GM18519 (cell line): ENCODE measurements at regions not wholly inside any gene's neighbourhood (a gene's known extent, or its start where the extent isn't known, plus 50 kb on each side); places are given as distances from the start of the nearest gene placed in this dataset.
"Not testable (repeated sequence)": the region's sequence is repeated elsewhere in the genome, so short reads cannot be mapped to it uniquely, and the experiment has no call there.

Source experiments
- ATAC-seq: cut with Tn5 transposase; IDR thresholded peaks from one replicate; pipeline ENCODE4 v1.9.1; 2021; ENCODE audit warnings: mild to moderate bottlenecking, moderate library complexity; ENCODE audit not compliant: unreplicated experiment, low FRiP score

DNA sequence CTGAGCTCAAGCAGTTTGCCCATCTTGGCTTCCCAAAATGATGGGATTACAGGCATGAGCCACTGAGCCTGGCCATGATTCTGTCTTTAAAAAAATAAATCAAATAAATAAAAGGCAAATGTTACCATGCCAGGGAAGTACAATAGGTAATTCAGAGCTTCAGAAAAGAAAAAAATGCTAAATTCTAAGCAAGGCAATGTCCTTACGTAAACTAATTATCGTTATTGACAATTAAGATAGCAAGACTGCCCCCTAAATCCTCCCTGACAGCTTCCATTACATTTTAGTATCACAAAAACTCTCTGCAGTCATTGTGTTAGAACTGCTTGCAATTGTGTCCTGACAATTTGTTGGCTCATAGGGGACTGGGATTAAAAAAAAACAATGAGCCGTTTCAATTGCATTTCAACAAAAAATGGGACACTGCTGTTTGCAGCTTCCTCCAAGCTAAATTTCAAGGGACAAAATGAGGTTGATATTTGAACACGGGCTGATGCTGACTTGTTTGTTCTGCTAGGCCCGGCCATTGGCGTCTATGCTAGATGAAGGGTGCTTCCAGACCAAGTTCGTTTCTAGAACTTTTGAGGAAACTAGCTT is 88.9 kb downstream of the MOGAT1 start:
- ATAC-seq, result no peak

DNA sequence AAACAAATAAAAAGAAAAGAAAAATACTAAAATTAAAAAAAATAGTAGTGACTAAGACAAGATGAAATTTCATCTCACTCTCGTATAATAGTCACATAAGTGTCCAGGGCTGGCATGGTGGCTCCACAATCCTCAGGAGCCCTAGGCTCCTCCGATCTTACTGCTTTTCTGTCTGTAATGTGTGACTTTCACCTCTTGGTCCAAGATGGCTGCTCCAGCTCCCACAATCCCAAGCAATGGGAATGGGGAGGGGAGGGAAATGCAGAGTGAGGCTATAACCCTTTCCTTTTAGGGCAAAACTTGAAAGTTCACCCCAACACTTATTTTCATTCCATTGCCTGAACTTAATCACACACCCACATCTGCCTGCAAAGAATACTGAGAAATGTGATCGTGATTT is 90.4 kb downstream of the MOGAT1 start:
- ATAC-seq, result no peak

DNA sequence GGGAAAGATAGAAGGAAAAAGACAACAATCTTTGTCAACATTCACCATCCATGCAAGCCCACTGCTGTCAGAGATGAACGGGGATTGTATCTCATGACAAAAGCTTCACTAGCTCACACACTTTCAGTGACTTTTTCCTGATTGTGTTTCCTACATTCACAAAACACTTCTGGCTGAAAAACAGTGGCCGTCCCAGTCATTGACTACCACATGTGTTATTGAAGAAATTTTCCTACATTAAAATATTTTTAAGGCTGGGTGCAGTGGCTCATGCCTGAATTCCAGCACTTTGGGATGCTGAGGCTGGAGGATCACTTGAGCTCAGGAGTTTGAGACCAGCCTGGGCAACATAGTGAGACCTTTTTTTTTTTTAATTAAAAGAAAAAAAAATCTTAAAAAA is 90.9 kb downstream of the MOGAT1 start:
- ATAC-seq, result no peak

DNA sequence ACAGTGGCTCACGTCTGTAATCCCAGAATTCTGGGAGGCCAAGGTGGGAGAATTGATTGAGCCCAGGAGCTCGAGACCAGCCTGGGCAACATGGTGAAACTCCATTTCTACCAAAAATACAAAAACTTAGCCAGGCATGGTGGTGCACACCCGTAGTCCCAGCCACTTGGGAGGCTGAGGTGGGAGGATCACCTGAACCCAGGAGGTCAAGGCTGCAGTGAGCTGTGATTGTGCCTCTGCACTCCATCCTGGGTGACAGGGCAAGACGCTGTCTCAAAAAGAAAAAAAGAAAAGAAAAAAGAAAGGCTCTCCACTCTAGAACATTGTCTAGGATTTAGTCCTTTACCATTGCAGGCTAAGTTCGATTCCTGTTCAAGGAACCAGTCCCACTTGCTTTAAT is 94.4 kb downstream of the MOGAT1 start:
- ATAC-seq, result not testable (repeated sequence)

DNA sequence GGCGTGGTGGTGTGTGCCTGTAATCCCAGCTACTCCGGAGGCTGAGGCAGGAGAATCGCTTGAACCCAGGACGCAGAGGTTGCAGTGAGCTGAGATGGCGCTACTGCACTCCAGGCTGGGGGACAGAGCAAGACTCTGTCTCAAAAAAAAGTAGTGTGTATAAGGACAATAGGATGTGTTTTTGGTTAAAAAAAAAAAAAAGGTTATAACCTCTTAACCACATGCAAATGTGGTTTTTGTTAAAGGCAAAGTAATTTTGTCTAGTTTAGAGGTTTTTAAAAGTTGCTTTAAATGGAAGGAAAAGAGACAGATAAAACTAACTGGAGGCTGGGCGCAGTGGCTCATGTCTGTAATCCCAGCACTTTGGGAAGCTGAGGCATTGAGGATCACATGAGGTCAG is 92.8 kb upstream of the ACSL3 start:
- ATAC-seq, result not testable (repeated sequence)

DNA sequence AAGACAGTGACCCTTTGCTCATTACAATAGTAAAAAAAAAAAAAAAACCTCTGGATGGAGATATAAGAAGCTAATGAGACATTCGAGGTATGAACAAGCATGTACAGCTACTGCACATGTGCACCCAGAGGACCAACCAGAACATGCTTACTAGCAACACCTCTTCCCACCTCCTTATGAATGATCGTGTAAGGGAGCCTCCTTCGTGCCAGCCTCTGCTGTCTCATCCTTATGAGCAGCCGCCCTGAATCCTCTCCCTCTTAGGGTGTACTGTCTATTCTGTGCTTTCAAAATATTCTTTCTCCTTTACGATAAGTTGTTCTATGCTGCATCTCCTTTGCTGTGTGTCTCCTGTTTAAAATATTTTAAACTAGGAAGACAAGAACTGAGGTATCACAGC is 91.4 kb upstream of the ACSL3 start:
- no peak for ATAC-seq

DNA sequence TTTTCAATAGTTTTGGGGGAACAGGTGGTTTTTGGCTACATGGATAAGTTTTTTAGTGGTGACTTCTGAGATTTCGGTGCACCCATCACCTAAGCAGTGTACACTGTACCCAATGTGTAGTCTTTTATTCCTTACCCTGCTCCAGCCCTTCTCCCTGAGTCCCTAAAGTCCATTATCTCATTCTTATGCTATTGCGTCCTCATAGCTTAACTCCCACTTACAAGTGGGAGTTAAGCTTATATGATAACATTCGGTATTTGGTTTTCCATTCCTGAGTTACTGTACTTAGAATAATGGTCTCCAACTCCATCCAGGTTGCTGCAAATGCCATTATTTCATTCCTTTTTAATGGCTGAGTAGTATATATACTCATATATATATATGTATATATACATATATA is 90.9 kb upstream of the ACSL3 start:
- no peak for ATAC-seq

DNA sequence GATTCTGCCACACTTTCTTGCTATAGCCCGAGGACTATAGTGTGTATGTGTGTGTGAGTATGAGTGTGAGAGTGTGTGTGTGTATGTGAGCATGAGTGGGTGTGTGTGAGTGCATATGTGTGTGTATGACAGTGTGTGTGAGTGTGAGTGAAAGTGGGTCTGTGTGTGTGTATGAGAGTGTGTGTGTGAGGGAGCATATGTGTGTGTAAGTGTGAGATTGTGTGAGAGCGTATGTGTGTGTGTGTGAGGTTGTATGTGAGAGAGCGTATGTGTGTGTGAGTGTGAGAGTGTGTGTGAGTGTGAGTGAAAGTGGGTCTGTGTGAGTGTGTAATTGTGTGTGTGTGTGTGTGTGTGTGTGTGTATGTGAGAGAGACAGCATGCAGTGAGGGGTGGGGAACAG is 89.0 kb upstream of the ACSL3 start:
- no peak for ATAC-seq

DNA sequence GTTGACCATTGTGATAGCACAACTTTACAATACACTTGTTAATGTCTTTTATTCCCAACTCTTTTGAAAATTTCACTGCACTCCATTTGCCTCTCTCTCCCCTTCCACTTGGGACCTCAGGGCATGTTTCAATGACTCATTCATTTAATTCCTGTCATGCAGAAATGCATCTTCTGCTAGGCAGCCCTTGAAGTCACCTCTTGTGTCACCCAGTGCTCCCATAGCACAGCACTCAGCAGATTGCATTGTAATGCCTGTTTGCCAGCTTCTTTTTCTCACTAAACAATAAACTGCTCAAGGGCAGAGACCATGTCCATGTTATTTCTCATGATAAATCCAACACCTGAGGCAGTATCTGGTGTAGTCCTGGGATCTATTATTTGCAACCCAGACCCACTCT is 85.9 kb upstream of the ACSL3 start:
- no peak for ATAC-seq

DNA sequence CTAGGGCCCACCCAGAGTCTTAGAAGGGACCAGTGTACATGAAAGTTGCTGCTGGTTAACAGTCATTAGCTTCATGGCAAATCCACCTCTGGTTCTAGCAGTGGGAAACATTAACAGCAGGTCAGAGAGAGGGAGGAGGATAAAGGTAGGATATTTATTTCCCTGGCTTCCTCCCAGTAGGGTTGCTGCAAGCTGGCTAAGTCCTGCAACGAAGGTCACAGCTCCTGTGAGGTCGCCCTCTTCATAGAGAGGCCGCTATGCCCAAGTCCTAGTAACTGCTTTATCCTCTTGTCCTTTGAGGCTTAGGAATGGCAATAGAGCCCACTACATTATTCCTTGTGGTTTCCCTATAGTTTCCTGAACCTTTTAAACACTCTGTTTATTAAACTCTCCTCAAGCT is 84.0 kb upstream of the ACSL3 start:
- no peak for ATAC-seq

DNA sequence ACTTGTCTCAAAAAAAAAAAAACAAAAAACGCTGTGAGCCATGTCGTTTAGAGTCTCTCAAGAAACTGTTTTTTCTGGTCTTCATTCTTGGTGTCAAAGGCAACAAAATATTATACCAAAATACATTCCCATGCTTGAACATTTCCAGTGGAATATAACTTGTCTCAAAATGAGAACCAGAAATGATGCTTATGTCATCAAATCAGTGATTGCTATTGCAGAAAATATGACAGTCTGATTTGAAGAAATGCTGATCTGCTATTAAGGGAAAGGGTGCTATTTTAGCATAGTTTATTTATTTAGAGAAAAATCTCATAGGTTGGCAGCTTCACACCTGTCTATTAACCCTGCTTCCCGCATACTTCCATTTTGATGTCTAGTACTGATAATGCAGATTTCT is 82.4 kb upstream of the ACSL3 start:
- no peak for ATAC-seq

DNA sequence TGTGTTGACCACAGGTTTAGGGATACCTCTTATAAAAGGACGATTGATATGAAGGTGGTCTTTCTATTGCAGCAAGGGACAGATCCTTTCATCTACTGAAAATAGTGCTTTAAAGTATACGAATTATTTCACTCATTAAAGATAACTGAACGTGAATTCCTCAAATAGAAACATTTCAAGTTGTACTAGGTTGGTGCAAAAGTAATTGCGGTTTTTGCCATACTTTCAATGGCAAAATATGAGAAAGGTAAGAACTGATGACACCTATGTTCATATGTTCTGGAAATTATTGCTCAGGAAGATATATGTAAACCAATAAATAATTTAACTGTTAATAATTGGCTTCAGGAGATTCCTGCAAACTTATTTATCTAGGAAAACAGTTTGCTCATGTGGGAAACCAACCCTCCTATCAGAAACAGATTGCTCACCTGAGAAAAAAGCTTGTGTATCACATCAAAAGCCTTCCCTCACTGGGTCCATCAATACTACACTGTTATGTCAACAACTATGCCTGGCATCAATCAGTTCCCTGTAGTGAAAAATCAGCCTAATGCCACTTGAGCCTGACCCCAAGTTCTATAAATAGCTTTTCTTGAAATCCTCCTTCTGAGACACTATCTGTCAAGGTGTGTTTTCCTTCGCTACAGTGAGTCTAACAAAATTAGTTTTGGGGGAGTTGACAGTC is 81.5 kb upstream of the ACSL3 start:
- no peak for ATAC-seq

DNA sequence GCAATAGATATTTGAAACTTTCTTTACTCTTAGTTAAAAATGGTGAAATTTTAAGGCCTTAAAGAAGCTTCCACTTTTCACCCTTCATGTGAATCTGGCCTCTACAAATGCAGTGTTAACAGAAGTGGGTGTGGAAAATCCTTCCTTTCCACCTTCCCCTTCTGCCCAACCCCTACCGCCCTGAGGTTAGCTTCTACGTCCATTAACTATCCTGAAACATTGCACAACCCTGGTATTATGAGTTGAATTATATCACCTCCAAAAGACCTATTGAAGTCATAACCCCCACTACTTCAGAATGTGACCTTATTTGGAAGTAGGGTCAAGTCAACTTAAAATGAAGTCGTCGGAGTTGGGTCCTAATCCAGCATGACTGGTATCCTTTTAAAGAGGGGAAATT is 80.8 kb upstream of the ACSL3 start:
- no peak for ATAC-seq

DNA sequence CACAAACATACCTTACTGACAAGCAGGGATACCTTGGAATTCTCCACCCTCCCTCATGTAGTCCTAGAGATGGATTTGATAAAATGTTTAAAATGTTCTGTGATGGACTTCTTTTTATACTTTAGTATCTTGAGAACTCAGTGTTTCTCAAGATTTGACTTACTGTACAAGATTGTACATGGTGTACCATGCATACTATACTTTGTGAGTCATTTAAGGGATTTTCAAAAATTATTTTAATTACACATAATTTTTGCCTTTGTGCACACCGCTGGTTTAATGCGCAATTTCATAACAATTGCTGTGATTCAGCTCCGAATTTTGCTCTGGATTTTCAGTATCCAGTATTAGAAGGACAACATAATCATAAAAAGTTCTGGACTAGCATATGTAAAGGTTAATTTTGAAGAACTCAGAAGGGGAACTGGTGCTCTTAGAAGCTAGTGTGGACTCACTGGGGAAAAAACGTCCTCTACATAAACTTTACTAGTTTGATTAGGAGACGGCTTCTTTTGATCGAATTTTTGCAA is 78.6 kb upstream of the ACSL3 start:
- ATAC-seq, result no peak

DNA sequence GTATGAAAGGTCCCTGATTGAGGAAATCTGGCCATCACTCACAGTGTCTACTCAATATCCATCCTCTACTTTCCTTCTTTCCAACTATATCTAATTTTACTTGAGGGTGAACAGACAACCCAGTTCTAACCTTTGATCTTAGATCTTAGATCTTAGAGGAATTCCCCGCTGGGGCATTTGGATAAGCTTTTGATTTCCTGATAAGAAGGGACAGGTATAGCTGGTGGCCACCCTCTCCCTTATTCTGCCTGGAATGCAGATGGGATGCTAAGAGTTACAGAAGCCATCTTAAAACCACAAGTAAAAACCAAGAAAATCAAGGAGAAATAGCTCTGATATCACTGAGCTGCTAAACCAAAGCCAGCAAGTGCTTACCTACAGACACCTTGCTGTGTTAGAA is 77.2 kb upstream of the ACSL3 start:
- ATAC-seq, result no peak

DNA sequence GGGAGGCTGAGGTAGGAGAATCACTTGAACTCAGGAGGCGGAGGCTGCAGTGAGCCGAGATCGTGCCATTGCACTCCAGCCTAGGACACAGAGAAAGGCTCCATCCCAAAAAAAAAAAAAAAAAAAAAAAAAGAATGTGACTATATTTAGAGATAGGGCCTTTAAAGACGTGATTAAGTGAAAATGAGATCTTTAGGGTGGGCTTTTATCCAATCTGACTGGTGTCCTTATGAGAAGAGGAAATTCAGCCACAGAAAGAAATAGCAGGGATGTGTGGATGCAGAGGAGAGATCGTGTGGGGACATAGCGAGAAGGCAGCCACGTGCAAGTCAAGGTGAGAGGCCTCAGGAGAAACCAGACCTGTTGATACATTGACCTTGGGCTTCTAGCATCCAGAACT is 69.9 kb upstream of the ACSL3 start:
- no peak for ATAC-seq

DNA sequence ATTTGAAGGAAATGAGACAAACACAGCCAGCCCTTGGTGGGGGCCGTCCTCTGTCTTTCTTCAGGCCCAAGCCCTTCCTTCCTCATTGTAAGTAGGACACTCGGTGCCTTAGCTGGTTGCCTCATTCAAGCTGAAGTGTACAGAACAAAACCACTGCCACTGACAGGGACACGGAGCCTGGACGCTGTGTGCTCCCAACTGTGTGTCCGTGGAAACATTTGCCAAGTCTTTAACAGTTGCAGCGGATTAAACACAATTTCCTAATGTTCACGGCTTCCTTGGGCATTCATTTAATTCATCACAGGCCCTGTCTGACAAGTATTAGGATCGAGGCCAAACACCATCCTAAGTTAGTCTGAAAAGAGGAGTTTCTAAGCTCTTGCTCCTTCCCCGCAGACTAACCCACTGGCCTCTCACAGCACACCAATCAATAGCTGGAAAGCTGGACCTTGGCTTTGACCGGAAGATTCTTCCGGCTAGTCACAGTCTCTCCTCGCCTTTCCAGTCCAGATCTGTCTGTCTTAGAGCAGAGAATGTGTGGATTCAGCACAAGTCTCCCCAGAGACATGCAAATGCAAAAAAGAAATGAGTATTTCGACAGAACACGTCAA is 68.7 kb upstream of the ACSL3 start:
- ATAC-seq, result no peak

DNA sequence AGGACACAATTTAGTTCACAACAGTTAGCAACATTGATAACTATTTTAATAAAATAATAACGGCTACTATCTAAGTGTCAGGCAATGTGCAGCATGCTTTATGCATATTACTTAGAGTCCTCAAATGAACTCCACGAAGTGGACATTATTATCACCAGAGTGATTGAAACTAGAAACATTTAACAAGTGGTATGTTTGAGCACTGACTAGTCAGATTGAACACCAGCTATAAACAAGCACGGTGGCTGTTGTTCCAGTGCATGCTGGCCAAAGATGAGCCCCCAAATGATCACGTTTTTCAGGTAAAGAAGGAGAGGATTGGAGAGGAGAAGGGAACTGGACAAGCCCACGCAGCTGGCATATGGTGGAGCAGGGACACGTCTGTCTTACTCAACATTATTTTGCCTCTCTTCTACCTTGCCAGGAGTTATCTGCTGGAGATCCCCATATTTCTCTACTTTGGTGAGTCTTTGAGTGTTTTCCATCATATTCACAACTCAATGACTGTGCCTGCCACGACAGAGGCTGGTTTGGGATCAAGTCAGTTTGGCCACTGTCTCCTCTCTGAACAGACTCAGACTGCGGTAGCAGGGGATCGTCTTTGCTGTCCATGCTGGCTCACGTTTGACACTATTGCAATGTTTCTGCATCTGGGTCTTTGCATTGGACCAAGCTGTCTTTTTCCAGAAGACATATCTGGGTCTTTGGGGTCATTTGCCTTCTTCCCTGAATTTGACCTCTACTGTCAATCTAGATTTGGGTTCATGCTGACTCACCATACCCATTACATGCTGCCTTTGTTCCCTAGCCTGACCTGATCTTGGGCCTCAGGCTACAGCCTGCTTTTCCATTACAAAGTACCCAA is 66.0 kb upstream of the ACSL3 start:
- ATAC-seq, result no peak

DNA sequence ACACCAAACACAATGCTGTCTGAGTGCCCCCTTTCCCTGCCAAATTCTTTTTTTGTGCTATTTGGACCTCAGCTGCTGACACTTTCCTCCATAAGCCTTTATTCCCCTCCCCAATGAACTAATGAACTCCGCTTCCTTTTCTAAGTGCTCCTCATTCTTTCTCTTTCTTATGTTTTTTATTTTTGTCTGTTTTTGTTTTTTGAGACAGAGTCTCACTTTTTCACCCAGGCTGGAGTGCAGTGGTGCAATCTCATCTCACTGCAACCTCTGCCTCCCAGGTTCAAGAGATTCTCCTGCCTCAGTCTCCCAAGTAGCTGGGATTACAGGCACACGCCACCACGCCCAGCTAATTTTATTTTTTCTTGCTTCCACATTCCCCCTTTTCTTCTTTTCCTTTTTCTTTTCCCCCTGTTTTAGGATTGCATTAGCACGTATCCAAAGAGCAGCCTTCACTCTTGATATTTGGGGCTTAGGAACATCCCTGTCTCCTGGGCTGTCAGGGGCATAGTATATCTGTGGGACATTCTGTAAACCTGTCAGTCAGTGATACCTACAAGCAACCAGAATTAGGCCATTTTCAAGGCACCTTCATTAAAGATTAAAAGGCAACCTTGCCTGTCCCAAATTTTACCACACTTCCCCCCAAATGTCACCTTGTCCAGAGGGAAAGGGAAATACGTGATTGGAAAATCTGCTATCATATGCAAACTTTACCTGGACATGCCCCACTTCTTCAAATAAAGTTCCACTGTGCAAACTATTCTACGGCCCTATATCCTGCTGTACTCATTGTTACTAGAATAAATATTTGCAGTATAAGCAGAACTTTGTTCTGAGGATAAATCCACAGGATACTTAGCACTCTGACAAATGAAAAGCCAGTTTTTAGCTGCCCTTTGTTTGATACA is 65.1 kb upstream of the ACSL3 start:
- no peak for ATAC-seq
